ENCODE measurements at regions not wholly inside any gene's neighbourhood (a gene's known extent, or its start where the extent isn't known, plus 50 kb on each side); places are given as distances from the start of the nearest gene placed in this dataset.

DNA sequence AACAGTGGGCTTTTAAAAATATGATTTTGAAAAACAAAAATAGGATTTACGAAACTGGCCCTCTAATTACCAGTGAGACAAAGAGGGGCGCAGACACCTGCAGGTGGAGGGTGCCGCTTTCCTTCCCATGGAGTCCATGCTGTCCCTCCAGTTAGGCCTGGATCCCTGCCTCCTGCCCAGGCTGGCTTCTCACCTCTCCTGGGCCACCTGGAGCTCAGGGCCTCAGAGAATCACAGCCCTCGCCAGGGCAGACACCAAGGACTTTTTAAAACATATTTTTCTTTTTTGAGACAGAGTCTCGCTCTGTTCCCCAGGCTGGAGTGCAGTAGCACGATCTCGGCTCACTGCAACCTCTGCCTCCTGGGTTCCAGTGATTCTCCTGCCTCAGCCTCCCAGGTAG, 1437.2 kb downstream of the TBC1D22A start:
- TF ChIP-seq, protein P1, sequence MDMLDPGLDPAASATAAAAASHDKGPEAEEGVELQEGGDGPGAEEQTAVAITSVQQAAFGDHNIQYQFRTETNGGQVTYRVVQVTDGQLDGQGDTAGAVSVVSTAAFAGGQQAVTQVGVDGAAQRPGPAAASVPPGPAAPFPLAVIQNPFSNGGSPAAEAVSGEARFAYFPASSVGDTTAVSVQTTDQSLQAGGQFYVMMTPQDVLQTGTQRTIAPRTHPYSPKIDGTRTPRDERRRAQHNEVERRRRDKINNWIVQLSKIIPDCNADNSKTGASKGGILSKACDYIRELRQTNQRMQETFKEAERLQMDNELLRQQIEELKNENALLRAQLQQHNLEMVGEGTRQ (IDR thresholded peaks at IDR 0.05; ENCODE audit: low read depth, low read length) = no peak
- TF ChIP-seq, protein P2, sequence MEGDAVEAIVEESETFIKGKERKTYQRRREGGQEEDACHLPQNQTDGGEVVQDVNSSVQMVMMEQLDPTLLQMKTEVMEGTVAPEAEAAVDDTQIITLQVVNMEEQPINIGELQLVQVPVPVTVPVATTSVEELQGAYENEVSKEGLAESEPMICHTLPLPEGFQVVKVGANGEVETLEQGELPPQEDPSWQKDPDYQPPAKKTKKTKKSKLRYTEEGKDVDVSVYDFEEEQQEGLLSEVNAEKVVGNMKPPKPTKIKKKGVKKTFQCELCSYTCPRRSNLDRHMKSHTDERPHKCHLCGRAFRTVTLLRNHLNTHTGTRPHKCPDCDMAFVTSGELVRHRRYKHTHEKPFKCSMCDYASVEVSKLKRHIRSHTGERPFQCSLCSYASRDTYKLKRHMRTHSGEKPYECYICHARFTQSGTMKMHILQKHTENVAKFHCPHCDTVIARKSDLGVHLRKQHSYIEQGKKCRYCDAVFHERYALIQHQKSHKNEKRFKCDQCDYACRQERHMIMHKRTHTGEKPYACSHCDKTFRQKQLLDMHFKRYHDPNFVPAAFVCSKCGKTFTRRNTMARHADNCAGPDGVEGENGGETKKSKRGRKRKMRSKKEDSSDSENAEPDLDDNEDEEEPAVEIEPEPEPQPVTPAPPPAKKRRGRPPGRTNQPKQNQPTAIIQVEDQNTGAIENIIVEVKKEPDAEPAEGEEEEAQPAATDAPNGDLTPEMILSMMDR (conservative IDR thresholded peaks at IDR 0.05; ENCODE audit: low read depth, low read length) = no peak

Data from IMR-90 (cell line).